Trophoblast cell (in vitro differentiated cells and primary cell): ENCODE measurements at regions not wholly inside any gene's neighbourhood (a gene's known extent, or its start where the extent isn't known, plus 50 kb on each side); places are given as distances from the start of the nearest gene placed in this dataset.
"Not testable (repeated sequence)": the region's sequence is repeated elsewhere in the genome, so short reads cannot be mapped to it uniquely, and the experiment has no call there.

ENCODE experiments used
- DNase-seq, 2 donors: peaks; one replicate each; pipeline ENCODE4 v3.0.0-alpha.2; 2016
- H2AFZ ChIP-seq: 2 replicates; pipeline ENCODE4 v1.6.1; 2013; ENCODE audit warnings: low read length, moderate library complexity, mild to moderate bottlenecking; ENCODE audit not compliant: insufficient read depth, poor library complexity
- H2AK5ac ChIP-seq: 2 replicates; pipeline ENCODE4 v1.6.1; 2013; ENCODE audit warnings: mild to moderate bottlenecking, low read length
- H2BK120ac ChIP-seq: 2 replicates; pipeline ENCODE4 v1.6.1; 2013; ENCODE audit warnings: low read length, mild to moderate bottlenecking, moderate library complexity; ENCODE audit not compliant: insufficient read depth, poor library complexity
- H2BK12ac ChIP-seq: 2 replicates; pipeline ENCODE4 v1.6.1; 2013; ENCODE audit warnings: mild to moderate bottlenecking, low read length, moderate library complexity
- H2BK5ac ChIP-seq: 2 replicates; pipeline ENCODE4 v1.6.1; 2013; ENCODE audit warnings: low read length, low read depth, moderate library complexity, mild to moderate bottlenecking; ENCODE audit not compliant: poor library complexity
- H3K14ac ChIP-seq: 2 replicates; pipeline ENCODE4 v1.6.1; 2013; ENCODE audit warnings: mild to moderate bottlenecking, low read length
- H3K18ac ChIP-seq: 2 replicates; pipeline ENCODE4 v1.6.1; 2013; ENCODE audit warnings: mild to moderate bottlenecking, low read length
- H3K23ac ChIP-seq: 2 replicates; pipeline ENCODE4 v1.6.1; 2013; ENCODE audit warnings: low read length
- H3K27ac ChIP-seq: 2 replicates; pipeline ENCODE4 v1.5.1; 2013; ENCODE audit warnings: low read depth, mild to moderate bottlenecking, inconsistent platforms, low read length, moderate library complexity
- H3K27me3 ChIP-seq: 2 replicates; pipeline ENCODE4 v1.6.1; 2013; ENCODE audit warnings: inconsistent platforms, mild to moderate bottlenecking, low read length, moderate library complexity; ENCODE audit not compliant: insufficient read depth
- H3K36me3 ChIP-seq, 2 experiments: 1 replicate in 1 of 2; 2 replicates in 1 of 2; pipeline ENCODE4 v1.6.1; 2013; ENCODE audit warnings: low read length in 2 of 2, mild to moderate bottlenecking in 2 of 2, moderate library complexity in 1 of 2; ENCODE audit not compliant: insufficient read depth in 2 of 2, control insufficient read depth in 1 of 2
- H3K4ac ChIP-seq: 2 replicates; pipeline ENCODE4 v1.6.1; 2013; ENCODE audit warnings: low read depth, mild to moderate bottlenecking, low read length, moderate library complexity
- H3K4me1 ChIP-seq, 2 experiments: 1 replicate in 1 of 2; 2 replicates in 1 of 2; pipeline ENCODE4 v1.6.1; 2013; ENCODE audit warnings: low read length in 2 of 2, mild to moderate bottlenecking in 2 of 2, moderate library complexity in 1 of 2; ENCODE audit not compliant: insufficient read depth in 2 of 2, control insufficient read depth in 1 of 2
- H3K4me2 ChIP-seq: 2 replicates; pipeline ENCODE4 v1.6.1; 2013; ENCODE audit warnings: inconsistent platforms, mild to moderate bottlenecking, low read length, moderate library complexity
- H3K4me3 ChIP-seq: 2 replicates; pipeline ENCODE4 v1.5.1; 2013; ENCODE audit warnings: mild to moderate bottlenecking, low read depth, low read length, inconsistent platforms
- H3K79me1 ChIP-seq: one replicate; pipeline ENCODE4 v1.6.1; 2013; ENCODE audit warnings: low read length
- H3K79me2 ChIP-seq: 2 replicates; pipeline ENCODE4 v1.6.1; 2013; ENCODE audit warnings: low read length, mild to moderate bottlenecking; ENCODE audit not compliant: control insufficient read depth, insufficient read depth, poor library complexity
- H3K9ac ChIP-seq: 2 replicates; pipeline ENCODE4 v1.6.1; 2013; ENCODE audit warnings: mild to moderate bottlenecking, low read length
- H3K9me3 ChIP-seq: 2 replicates; pipeline ENCODE4 v1.6.1; 2013; ENCODE audit warnings: low read depth, mild to moderate bottlenecking, control low read depth, inconsistent platforms, low read length; ENCODE audit not compliant: insufficient read depth
- H4K12ac ChIP-seq: 2 replicates; pipeline ENCODE4 v1.6.1; 2013; ENCODE audit warnings: low read depth, mild to moderate bottlenecking, low read length, moderate library complexity
- H4K8ac ChIP-seq: 2 replicates; pipeline ENCODE4 v1.6.1; 2013; ENCODE audit warnings: low read depth, mild to moderate bottlenecking, low read length, moderate library complexity
- H4K91ac ChIP-seq: one replicate; pipeline ENCODE4 v1.6.1; 2013; ENCODE audit warnings: low read depth, mild to moderate bottlenecking, low read length, moderate library complexity
- WGBS: extraction: QIAGEN DNeasy Blood & Tissue Kit; methylation state at CpG from one replicate; pipeline ENCODE4 v1.1.7; 2013; ENCODE audit warnings: missing lambda C conversion rate; ENCODE audit not compliant: insufficient read length, insufficient coverage; ENCODE audit errors: extremely low coverage; 5-methylcytosine and 5-hydroxymethylcytosine counted together

DNA sequence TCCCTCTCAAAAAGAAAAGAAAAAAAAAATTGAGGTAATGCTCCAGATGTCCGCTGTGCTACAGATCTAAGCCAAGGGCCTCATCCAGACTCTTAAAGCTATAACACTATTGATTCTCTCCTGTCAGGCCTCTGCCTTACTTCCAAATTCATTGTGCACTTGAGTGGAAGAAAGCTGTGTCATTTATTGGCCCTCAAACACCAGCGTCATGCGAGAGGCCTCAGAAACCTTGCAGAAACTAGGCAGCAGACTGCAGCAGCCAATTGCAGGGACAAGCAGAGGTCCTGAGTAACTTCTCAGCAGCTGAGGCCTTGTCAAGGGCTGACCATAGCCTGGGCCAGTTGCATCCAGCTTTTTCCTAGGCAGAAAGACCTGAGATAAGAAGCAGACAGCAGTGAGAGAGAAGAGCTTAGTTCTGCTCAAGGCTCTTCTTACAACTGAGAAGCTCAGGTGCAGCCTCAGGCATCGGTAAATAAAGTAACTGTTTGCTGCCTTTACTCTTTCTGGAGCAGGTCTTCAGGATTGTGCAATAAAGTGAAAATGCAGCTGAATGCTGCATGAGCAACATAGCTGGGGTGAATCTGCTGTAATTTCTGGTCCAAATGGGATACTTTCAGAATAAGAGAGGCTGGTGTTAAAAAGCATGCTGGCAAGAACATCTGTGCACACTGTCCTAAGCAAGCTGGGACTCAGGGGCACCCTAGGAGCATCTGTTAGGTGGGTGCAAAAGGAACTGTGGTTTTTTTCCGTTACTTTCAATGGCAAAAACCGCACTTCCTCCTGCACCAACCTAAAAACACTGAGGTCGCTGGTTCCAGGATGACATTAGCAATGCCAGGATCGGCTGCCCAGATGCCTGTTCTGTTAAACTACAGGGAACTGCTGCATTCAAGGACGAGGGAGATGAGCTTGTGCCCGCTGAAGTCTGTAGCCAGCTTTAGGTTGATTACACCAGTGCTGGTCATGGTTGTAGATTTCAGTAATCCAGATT, 181.8 kb upstream of the PFKP start:
- no peak overlapping the region for H3K4me3 ChIP-seq
- no peak overlapping the region for H4K12ac ChIP-seq
- H3K4me2 ChIP-seq: no peak overlapping the region
- H2AFZ ChIP-seq: no peak overlapping the region
- no peaks in the 10 kb centered on the region for H3K27me3 ChIP-seq
- H4K8ac ChIP-seq: no peak overlapping the region
- no peak for DNase-seq
- no peak overlapping the region for H3K18ac ChIP-seq
- no peak overlapping the region for H3K23ac ChIP-seq
- H3K79me2 ChIP-seq: no peaks in the 10 kb centered on the region
- no peaks in the 10 kb centered on the region for H3K4me1 ChIP-seq
- H3K79me1 ChIP-seq: no peaks in the 10 kb centered on the region
- H3K9ac ChIP-seq: no peak overlapping the region
- no peaks in the 10 kb centered on the region for H3K36me3 ChIP-seq
- no peak overlapping the region for H2BK12ac ChIP-seq
- H3K14ac ChIP-seq: no peak overlapping the region
- H3K9me3 ChIP-seq: peaks cover 7% of the 10 kb centered on the region
- no peak overlapping the region for H2BK5ac ChIP-seq
- no peak overlapping the region for H3K4ac ChIP-seq
- H2BK120ac ChIP-seq: no peak overlapping the region
- no peak overlapping the region for H3K27ac ChIP-seq
- no peak overlapping the region for H2AK5ac ChIP-seq
- H4K91ac ChIP-seq: no peak overlapping the region
- no CpG with 5 or more reads among the region's 10 CpGs for WGBS

DNA sequence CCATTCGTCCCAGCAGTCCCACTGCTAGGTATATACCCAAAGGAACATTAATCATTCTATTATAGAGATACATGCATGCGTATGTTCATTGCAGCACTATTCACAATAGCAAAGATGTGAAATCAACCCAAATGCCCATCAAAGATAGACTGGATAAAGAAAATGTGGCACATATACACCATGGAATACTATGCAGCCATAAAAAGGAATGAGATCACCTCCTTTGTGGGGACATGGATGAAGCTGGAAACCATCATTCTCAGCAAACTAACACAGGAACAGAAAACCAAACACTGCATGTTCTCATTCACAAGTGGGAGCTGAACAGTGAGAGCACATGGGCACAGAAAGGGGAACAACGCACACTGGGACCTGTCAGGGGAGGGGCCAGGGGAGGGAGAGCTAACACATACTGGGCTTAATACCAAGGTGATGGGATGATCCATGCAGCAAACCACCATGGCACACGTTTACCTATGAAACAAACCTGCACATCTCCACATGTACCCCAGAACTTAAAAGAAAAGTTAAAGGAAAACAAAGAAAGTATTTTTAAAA, 183.3 kb upstream of the PFKP start:
- H3K79me1 ChIP-seq, H3K4me3 ChIP-seq, H3K79me2 ChIP-seq, DNase-seq, H2BK12ac ChIP-seq, H3K27ac ChIP-seq, H3K9ac ChIP-seq, H3K23ac ChIP-seq, H3K14ac ChIP-seq, H2BK120ac ChIP-seq, H4K12ac ChIP-seq, H3K18ac ChIP-seq, H3K27me3 ChIP-seq, H4K8ac ChIP-seq, H3K4me1 ChIP-seq, H2AK5ac ChIP-seq, H2AFZ ChIP-seq, H3K4me2 ChIP-seq, H4K91ac ChIP-seq, H3K9me3 ChIP-seq, H3K4ac ChIP-seq, H3K36me3 ChIP-seq, H2BK5ac ChIP-seq: not testable (repeated sequence)
- WGBS: no CpG with 5 or more reads among the region's 4 CpGs

- H2BK5ac ChIP-seq: no peak overlapping the region
- H3K79me2 ChIP-seq: no peaks in the 10 kb centered on the region
- H3K27ac ChIP-seq: no peak overlapping the region
- H2BK120ac ChIP-seq: no peak overlapping the region
- no peak overlapping the region for H2AFZ ChIP-seq
- no peaks in the 10 kb centered on the region for H3K27me3 ChIP-seq
- no peak overlapping the region for H3K4me2 ChIP-seq
- no peak overlapping the region for H3K14ac ChIP-seq
- H3K4me1 ChIP-seq: no peaks in the 10 kb centered on the region
- peaks cover under 1% of the 10 kb centered on the region for H3K9me3 ChIP-seq
- WGBS: no CpG with 5 or more reads among the region's 1 CpG
- DNase-seq: no peak
- H3K36me3 ChIP-seq: no peaks in the 10 kb centered on the region
- H3K18ac ChIP-seq: no peak overlapping the region
- H3K23ac ChIP-seq: no peak overlapping the region
- H4K91ac ChIP-seq: no peak overlapping the region
- H2BK12ac ChIP-seq: no peak overlapping the region
- no peak overlapping the region for H3K9ac ChIP-seq
- no peaks in the 10 kb centered on the region for H3K79me1 ChIP-seq
- no peak overlapping the region for H2AK5ac ChIP-seq
- H3K4ac ChIP-seq: no peak overlapping the region
- no peak overlapping the region for H4K8ac ChIP-seq
- no peak overlapping the region for H3K4me3 ChIP-seq
- H4K12ac ChIP-seq: no peak overlapping the region
Observed at GRCh38 chr10:2883238-2883637, 184.1 kb upstream of the PFKP start.

DNA sequence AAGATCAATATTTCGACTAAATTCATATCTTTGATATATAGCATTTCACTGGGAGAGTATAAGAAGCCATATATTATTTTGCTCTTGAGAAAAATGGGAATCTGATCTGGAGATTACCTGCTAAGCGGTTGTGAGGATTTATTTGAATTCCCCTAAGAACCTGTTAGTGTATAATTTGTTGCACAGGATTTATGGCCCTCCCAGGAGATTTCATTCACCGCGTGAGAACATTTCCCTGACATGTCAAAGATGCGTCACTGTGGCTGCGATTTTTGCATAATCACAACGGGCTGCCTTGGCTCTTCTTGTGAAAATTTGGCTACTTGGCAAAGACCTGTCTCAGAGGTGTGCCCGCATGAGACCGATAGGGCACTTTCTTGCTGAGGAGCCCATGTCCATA, 184.7 kb upstream of the PFKP start:
- Histone ChIP-seq H3K4ac (no peak overlapping the region), H2BK5ac (no peak overlapping the region), H3K14ac (no peak overlapping the region), H4K12ac (no peak overlapping the region), H3K4me2 (no peak overlapping the region), H3K4me1 (no peaks in the 10 kb centered on the region), H3K27ac (no peak overlapping the region), H3K18ac (no peak overlapping the region), H2AK5ac (no peak overlapping the region), H3K36me3 (no peaks in the 10 kb centered on the region), H3K9me3 (no peaks in the 10 kb centered on the region), H3K27me3 (no peaks in the 10 kb centered on the region), H2AFZ (no peak overlapping the region), H3K4me3 (no peak overlapping the region), H3K79me2 (no peaks in the 10 kb centered on the region), H4K91ac (no peak overlapping the region), H2BK12ac (no peak overlapping the region), H3K79me1 (no peaks in the 10 kb centered on the region), H2BK120ac (no peak overlapping the region), H4K8ac (no peak overlapping the region), H3K23ac (no peak overlapping the region), H3K9ac (no peak overlapping the region)
- WGBS: no CpG with 5 or more reads among the region's 9 CpGs
- no peak for DNase-seq
